ENCODE measurements at regions not wholly inside any gene's neighbourhood (a gene's known extent, or its start where the extent isn't known, plus 50 kb on each side); places are given as distances from the start of the nearest gene placed in this dataset.
"Not testable (repeated sequence)": the region's sequence is repeated elsewhere in the genome, so short reads cannot be mapped to it uniquely, and the experiment has no call there.

GRCh38 chr5:91787718-91788117 lies 404.6 kb upstream of the ARRDC3 start:
- TF ChIP-seq CTCF (conservative IDR thresholded peaks at IDR 0.05) (no peak), ZFX (IDR thresholded peaks at IDR 0.05) (no peak)
- no peak overlapping the region for H3K27ac ChIP-seq

DNA sequence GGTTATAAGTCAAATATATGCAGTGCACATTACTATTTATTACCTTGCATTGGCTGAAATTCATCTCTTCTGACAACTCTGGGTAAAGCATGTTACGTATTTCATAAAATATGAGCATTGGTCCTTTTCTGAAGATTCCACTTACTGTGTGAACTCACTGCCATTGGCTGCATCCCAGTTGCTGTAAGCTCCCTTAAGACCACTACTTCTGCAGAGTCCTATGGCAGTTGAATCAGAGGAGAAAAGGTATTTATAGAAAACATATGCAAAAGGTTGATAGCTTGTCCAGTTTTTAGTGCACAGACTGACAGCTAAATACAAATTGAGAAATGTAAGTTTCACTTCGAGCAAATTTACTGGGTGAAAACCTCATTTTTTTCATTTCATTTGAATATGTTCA lies 394.6 kb upstream of the ARRDC3 start:
- TF ChIP-seq CTCF (conservative IDR thresholded peaks at IDR 0.05) (no peak), ZFX (IDR thresholded peaks at IDR 0.05) (no peak)
- no peak overlapping the region for H3K27ac ChIP-seq

DNA sequence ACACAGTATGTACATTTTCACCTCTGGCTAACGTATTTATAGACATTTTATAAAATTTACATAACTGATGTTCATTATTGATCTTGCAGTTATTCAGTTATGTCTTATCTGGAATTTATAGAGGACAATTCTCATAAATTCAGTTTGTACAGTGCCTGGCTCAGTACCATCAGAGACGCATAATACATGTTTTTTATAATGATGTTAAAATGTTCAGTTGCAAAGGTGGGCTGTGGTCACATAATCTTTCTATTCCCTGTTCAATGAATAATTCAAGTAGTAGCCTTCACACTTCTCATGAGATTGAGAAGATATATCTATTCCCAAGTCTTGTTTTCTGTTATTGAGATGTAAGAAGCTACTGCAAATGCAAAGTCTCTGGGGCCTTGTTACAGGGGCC lies 393.1 kb upstream of the ARRDC3 start:
- no peak overlapping the region for H3K27ac ChIP-seq
- no peak for TF ChIP-seq ZFX (IDR thresholded peaks at IDR 0.05)

DNA sequence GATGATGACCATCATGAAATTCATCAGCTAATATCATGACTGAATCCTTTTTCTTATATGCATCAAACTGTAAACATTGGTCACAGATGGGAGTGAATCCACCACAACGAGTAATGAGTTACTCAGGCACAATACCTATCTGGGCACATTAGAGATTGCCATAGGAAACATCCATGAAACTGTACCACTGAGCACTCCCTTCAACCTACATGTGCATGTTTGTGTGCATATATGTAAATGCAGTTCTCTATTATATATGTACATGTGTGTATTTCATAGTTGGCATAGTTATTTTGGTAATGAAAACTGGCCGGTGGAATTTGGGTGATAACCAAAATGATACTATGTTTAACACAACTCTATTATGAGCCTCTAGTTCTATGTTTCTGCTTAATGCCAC lies 387.3 kb upstream of the ARRDC3 start:
- no peak overlapping the region for H3K27ac ChIP-seq
- TF ChIP-seq CTCF (conservative IDR thresholded peaks at IDR 0.05) (no peak), ZFX (IDR thresholded peaks at IDR 0.05) (no peak)

GRCh38 chr5:91757383-91757782 lies 374.3 kb upstream of the ARRDC3 start:
- H3K27ac ChIP-seq, result not testable (repeated sequence)

DNA sequence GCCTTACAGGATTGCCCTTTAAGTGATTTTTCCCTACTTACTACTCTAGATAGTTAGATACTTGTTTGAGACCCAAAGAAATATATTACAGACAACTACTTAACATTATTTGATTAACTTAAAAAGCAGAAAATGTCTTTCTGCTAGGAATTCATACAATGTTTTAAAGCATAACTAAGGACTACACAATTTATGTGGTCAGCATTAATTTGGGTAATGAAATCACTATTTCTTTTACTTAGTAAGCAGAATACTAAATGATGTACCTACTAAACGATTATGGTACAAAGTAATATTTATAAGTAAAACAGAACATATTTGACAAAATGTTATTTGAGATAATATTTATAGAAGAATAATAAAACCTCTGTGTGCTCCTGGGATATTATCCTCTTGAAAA lies 371.9 kb upstream of the ARRDC3 start:
- TF ChIP-seq CTCF (conservative IDR thresholded peaks at IDR 0.05) (no peak), ZFX (IDR thresholded peaks at IDR 0.05) (no peak)

GRCh38 chr5:91744470-91744869 lies 361.4 kb upstream of the ARRDC3 start:
- H3K27ac ChIP-seq, result not testable (repeated sequence)

More for the DNA sequence above, 371.9 kb upstream of the ARRDC3 start:
- H3K27ac ChIP-seq, result no peak overlapping the region

DNA sequence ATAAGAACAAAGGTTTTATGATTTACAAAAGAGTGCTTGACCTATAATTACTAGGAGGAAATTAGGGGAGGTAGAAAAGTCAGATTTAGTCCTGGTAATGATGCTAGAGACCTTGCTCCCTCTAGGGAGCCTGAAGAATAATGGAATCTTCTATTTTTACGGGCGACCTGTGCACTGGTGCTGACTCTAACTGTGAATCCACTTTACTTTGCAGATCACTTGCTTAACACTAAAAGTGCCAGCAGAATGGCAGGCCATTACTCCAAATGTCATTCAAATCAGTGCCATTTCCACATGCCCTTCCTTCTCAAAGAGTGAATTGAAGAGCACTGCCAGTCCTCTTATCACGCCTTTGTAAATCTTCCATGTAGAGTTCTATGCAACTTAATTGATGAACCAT lies 359.4 kb upstream of the ARRDC3 start:
- H3K27ac ChIP-seq, result no peak overlapping the region
- no peak for TF ChIP-seq ZFX (IDR thresholded peaks at IDR 0.05)
- TF ChIP-seq CTCF (conservative IDR thresholded peaks at IDR 0.05), result no peak

GRCh38 chr5:91741764-91742505 lies 358.8 kb upstream of the ARRDC3 start:
- no peak for TF ChIP-seq ZFX (IDR thresholded peaks at IDR 0.05)
- TF ChIP-seq CTCF (conservative IDR thresholded peaks at IDR 0.05), result no peak
- H3K27ac ChIP-seq, result no peak overlapping the region
